NCI-H226 (cell line): ENCODE measurements at regions not wholly inside any gene's neighbourhood (a gene's known extent, or its start where the extent isn't known, plus 50 kb on each side); places are given as distances from the start of the nearest gene placed in this dataset.
"Not testable (repeated sequence)": the region's sequence is repeated elsewhere in the genome, so short reads cannot be mapped to it uniquely, and the experiment has no call there.

Source experiments
- DNase-seq: peaks from one replicate; pipeline ENCODE4 v3.0.0-alpha.2; 2015

- no peak for DNase-seq
These were observed 945.2 kb upstream of the PTPRD start for GRCh38 chr9:11558043-11558442.

DNA sequence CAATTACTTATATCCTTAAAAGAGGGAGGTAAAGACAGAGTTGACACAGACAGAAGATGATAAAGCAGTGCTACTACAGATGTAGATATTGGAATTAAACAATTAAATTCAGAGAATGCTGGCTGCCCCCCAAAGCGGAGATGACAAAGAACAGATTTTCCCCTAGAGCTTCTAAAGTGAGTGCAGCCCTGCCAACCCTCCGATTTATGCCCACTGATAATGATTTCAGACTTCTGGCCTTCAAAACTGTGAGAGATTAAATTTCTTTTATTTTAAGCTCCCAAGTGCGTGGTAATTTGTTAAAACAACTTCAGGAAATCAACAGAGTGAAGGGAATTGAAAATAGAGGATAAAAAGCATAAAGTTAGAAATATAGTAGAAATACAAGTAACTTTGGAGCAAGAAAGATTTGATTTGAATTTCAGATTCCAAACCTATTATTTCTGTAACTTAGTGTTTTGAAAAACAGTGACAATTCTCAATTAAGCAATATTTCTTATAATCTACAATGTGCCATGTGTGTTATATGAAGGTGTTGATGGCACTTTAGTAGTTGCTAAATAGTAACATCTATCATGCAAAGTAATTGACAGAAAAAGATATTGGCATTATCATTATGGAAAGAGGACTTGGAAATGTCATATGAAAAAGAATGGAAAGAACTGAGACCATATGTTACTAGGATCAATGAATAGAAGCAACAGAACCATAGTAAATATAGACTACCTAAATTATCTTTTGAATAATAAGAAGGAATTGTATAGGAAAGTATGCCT lies 946.4 kb upstream of the PTPRD start:
- no peak for DNase-seq

GRCh38 chr9:11577522-11577921 lies 964.7 kb upstream of the PTPRD start:
- DNase-seq: no peak

DNA sequence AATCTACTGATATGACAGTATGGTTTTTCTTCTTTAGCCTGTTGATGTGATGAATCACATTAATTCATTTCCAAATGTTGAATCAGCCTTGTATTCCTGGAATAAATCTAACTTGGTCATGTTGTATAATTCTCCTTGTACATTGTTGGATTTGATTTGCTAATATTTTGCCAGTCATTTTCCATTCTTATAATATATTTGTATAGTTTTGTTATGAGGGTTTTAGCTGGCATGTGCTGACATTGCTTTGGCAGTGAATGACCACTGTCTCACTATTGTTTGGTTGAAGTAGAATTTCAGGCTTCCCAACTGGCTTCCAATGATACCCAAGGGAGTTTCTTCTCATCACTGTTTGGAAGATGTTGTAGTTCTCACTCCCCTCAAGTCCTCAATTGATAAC lies 983.0 kb upstream of the PTPRD start:
- no peak for DNase-seq

- DNase-seq: no peak
These were observed 1005.5 kb upstream of the PTPRD start for GRCh38 chr9:11618241-11618805.

DNA sequence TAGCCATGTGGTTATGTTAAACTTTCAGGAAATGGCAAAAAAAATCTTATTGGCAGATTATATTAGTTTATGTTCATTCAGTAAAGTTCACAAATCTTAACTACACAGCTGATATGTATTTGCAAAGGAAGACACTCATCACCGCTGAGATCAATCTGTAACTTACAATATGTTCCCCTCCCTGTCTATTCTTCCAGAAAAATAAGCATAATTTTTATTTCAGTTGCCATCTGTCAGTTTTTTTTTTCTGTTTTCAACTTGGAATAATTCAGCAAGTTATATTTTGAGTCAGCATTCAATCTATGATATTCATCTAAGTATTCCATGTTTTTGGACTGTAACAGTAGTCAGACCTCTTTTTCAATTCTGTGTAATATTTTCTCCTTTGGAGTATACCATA lies 1019.9 kb upstream of the PTPRD start:
- DNase-seq: no peak

- no peak for DNase-seq
These were observed 1034.0 kb upstream of the PTPRD start for GRCh38 chr9:11646831-11647230.

- no peak for DNase-seq
These were observed 1039.3 kb upstream of the TYRP1 start for GRCh38 chr9:11653867-11654266.

DNA sequence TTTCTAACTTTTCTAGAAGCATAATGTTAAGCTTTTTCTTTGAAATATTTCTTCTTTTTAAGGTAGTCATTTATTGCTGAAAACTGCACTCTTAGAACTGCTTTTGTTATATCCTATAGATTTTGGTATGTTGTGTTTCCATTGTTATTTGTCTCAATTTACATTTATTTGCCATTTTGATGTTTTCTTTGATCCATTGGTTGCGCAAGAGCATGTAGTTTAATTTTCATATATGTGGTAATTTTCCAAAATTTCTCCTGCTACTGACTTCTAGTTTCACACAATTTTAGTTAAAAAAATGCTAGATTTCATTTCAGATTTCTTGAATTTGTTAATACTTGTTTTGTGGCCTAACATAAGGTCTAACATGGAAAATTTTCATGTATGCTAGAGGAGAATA lies 1029.3 kb upstream of the TYRP1 start:
- no peak for DNase-seq

GRCh38 chr9:11676821-11677220 lies 1016.4 kb upstream of the TYRP1 start:
- no peak for DNase-seq

DNA sequence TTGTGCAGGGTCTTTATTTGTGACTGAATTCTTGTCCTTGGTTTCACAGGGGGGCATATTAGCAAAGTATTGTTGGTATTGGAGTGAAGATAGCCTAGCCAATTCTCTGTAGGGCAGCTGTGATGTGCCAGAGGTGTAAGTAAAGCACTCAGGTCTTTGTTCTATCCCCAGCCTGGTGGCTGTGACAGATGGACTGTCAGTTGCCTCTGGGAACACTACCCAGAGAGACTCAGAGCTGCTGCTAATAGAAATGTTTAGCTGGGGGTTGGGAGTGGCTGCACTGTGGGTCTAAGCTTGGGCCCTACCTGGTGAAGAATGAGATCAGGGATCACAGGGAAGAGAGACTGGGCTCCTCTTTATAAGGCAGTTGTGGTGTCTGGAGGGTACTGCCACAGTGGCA lies 1006.5 kb upstream of the TYRP1 start:
- DNase-seq: no peak

DNA sequence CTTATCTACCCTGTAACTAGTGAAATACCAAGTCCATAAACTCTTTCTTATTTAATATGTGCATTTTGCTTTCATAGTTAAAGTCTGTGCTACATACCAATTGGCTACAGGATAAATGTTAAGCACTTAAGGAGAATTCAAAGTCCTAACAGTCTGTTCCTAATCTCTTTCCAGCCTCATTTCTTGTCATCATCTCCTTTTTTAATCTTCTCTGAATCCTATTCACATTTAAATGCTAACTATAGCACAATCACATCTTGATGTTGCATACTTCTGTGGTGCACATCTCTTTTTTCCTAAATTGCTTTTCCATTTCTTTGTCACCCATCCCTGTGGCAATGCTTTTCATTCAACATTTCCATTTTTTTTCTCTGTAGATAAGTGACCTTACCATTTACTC lies 996.1 kb upstream of the TYRP1 start:
- no peak for DNase-seq

GRCh38 chr9:11701706-11702105 lies 991.5 kb upstream of the TYRP1 start:
- DNase-seq: no peak

DNA sequence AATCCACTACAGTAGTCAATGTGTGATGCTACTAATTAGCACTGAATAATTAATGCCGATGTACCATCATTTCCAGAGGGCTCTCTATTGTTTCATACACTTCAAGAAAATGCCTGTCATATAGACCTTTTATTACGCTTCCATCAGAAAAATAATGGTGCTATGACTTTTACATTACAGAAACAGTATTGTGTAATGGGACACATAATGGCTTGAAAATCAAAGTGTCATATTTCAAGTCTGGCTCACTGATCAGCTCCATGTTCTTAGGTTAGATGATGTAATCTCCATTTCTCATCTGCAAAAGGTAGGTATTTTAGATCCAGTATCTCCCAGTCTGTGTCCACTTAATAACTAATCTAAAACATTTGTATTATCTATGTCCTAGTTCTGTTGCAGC lies 990.6 kb upstream of the TYRP1 start:
- DNase-seq: no peak

DNA sequence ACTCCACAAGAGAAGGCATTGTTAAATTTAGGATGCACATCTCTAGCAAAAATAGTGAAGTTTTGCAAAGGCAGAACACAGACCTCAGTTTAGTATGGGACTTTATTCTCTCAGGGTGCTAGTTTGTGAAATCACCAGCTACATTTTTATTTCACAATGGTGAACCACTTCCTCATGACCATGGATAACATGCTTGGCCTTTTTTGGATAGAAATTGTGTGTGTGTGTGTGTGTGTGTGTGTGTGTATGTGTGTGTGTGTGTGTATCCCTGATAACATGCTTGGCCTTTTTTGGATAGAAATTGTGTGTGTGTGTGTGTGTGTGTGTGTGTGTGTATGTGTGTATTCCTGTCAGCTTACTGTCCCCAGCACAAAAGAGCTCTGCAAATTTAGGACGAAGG lies 989.0 kb upstream of the TYRP1 start:
- DNase-seq: not testable (repeated sequence)

DNA sequence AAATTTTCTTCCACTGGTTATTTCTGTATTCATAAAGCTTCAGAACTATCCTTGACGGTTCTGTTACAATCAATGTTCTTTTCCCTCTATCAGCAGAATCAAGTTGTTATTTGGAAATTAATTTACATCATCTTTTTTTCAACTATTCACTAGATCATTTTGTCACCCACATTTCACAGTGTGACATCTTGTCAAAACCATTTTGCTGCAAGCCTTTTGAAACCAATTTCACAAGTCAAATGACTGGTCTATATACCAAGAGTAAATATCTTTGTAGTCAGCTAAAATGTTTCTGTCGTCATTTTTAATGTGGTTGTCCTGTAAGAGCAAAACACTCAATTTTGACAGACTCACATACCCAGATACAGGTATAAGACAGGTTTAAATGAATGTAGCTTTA lies 984.3 kb upstream of the TYRP1 start:
- DNase-seq: no peak

DNA sequence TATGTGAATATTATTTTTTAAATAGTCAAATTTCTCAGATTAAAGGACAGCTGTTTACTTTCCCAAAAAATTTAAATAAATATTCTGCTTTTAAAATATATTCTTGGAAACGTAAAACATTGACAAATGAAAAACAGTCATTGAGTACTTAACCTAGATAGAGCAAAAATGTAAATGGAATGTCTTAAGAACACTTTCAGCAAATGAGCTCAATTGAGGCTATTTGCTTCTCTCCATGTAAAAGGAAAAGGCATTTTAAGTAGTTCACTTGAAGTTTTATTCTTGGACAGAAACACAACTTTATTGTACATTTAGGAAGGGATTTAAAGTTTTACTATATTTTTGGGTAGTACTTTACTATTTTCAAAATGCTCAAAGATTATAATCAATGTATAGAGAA lies 983.6 kb upstream of the TYRP1 start:
- DNase-seq: no peak

DNA sequence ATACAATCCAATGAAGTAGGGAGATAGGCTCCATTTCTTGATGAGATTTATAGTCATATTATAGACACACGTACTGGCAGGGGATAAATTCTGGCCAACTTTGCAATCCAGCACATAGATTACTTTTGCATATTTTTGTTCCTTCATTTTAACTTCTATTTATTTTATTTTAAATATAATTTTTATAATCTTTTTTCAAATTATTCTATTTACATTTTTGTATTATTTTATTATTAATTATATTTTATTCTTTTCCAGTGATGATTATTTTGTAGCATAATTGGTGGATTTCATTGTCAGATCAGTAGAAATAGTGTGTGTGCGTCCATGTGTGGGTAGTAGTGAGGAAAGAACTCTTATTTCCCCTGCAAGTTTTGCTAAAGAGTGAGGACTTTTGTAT lies 980.1 kb upstream of the TYRP1 start:
- DNase-seq: no peak

DNA sequence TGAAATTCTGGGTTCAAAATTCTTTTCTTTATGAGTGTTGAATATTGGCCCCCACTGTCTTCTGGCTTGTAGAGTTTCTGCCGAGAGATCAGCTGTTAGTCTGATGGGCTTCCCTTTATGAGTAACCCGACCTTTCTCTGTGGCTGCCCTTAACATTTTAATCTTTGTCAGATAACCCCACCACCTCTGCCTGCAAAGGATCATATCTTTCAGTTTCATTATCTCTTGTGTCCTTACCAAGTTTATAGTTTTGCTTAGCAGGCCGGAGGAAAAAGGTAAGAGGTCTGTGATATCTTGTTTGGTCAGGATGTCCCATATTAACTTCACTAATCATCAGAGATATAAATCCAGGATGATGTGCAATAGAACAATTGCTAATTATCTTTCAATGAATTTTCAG lies 970.2 kb upstream of the TYRP1 start:
- no peak for DNase-seq

DNA sequence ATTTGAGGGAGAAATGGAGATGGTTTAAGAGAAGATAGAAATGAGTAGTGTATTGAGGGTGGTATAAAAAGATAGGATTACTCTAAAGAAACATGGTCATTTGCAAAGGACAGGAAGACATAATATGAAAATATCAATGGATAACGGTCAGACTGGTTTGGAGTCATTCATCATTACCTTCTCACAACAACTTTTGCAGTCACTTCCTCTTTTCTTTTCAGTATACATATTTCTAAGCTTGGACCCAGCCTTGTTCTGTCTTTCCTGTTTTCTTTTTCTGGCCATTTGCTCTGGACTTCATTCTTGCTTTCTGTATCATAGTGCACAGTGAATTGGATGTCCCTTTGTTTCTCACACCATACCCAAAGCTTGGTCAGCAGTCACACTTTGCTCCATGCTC lies 966.5 kb upstream of the TYRP1 start:
- DNase-seq: no peak

DNA sequence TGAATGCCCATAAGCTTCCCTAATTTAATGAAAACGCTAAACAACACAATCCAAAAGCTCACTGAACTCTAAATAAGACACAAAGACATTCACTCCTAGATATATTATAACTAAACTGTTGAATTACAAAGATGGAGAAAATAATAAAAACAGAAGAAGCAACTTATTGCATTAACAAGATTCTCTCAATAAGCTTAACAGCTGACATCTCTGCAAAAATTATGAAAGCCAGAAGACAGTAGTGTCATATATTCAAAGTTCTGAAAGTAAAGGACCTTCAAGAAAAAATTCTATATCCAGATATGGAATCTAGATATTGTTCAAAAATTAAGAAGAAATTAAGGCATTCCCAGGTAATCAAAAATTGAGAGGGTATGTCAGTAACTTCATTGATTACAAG lies 957.8 kb upstream of the TYRP1 start:
- no peak for DNase-seq

DNA sequence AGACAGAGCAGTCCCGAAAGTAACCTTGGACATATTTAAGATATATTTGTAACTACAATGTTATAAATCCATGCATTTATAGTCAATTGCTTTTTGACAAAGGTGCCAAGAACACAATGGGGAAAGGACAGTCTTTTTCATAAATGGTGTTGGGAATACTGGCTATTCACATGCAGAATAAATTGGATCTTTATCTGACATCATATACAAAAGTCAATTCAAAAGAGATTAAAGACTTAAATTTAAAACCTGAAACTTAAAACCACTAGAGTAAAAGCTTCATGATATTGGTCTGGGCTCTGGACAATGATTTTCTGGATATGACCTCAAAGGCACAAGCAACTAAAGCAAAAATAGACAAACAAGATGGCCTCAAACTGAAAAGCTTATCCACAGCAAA lies 950.7 kb upstream of the TYRP1 start:
- DNase-seq: no peak

GRCh38 chr9:11743356-11743755 lies 949.8 kb upstream of the TYRP1 start:
- DNase-seq: no peak

GRCh38 chr9:11749396-11749795 lies 943.8 kb upstream of the TYRP1 start:
- DNase-seq: no peak

- no peak for DNase-seq
These were observed 937.2 kb upstream of the TYRP1 start for GRCh38 chr9:11755951-11756350.
